ENCODE measurements at regions not wholly inside any gene's neighbourhood (a gene's known extent, or its start where the extent isn't known, plus 50 kb on each side); places are given as distances from the start of the nearest gene placed in this dataset.

DNA sequence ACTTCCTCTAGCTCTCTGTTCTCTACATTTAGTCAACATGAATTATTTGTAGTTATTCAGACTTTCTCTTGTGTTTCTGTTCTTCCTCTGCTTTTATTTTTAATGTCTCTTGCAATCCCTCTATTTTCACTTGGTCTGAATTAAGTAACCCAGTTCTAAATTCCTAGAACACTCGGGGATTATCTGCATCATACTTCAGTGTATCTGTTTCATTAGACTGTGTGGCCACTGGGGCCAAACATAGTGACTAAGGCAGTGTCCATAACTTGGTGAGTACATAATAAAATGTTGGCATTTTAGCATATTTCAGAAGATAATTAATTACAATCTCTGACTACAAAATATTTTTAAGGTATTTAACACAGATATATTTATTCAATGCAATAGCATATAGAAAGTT lies 1087.2 kb upstream of the B3GALT2 start:
- Mint-ChIP-seq H3K27ac (no peak overlapping the region), H3K27me3 (ENCODE audit: low read depth) (no peaks in the 10 kb centered on the region), H3K4me1 (ENCODE audit: low read depth) (peaks cover 3% of the 10 kb centered on the region), H3K36me3 (ENCODE audit: low read depth) (no peaks in the 10 kb centered on the region), H3K4me3 (no peak overlapping the region), H3K9me3 (no peaks in the 10 kb centered on the region)
- intact Hi-C loops (cut with micrococcal nuclease) = no loop called here
- CTCF ChIA-PET = no interaction called here
- DNase-seq = no peak

DNA sequence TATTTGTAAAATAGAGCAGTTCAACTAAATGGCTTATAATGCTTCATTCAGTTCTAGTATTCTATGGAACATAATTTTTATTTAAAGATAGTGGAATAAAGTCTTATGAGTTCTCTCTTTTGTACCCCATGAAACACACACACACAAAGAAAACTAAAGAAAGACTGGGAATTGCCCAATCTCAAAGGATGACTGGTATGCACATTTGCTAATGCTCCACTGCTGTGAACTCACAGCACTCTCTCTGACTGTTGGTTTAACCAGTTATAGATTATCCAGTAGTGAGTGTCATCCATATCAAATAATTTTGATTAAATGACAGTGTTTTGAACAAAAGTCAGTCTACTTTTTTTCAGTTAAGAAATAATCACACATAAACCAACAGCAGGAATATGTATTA lies 1082.4 kb upstream of the B3GALT2 start:
- no peaks in the 10 kb centered on the region for H3K27me3 Mint-ChIP-seq (ENCODE audit: low read depth)
- no peaks in the 10 kb centered on the region for H3K9me3 Mint-ChIP-seq
- peaks cover 2% of the 10 kb centered on the region for H3K4me1 Mint-ChIP-seq (ENCODE audit: low read depth)
- intact Hi-C loops (cut with micrococcal nuclease) = no loop called here
- no peak overlapping the region for H3K4me3 Mint-ChIP-seq
- H3K27ac Mint-ChIP-seq = no peak overlapping the region
- H3K36me3 Mint-ChIP-seq (ENCODE audit: low read depth) = peaks cover 2% of the 10 kb centered on the region
- no peak for DNase-seq
- CTCF ChIA-PET = no interaction called here

DNA sequence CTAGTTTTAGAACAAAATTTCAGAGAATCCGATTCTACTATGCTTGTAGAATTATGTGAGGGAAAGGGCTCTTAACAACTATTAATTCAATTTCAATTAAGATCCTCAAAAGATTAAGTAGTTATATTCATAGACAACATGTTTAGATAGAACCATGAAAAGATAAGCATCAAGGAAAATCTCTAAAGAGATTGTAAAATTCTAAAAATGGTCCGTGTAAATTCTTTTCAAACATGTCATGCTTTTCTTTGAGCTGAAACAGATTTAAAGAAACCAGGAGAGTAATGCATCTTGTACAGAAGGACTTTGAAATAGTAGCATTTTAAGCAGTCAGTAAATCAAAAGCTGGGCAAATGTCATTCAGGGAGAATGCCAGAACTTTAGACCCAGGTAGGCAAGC lies 1080.6 kb upstream of the B3GALT2 start:
- CTCF ChIA-PET = interaction anchor here (0.6 kb wide), 1 partner anchor 312 kb away, joined by 5 read pairs; no protein-coding TSS in a partner anchor
- peaks cover 7% of the 10 kb centered on the region for H3K36me3 Mint-ChIP-seq (ENCODE audit: low read depth)
- H3K27me3 Mint-ChIP-seq (ENCODE audit: low read depth) = no peaks in the 10 kb centered on the region
- H3K27ac Mint-ChIP-seq = no peak overlapping the region
- H3K9me3 Mint-ChIP-seq = peaks cover 10% of the 10 kb centered on the region
- no peak overlapping the region for H3K4me3 Mint-ChIP-seq
- DNase-seq = no peak
- intact Hi-C loops (cut with micrococcal nuclease) = no loop called here
- peaks cover 2% of the 10 kb centered on the region for H3K4me1 Mint-ChIP-seq (ENCODE audit: low read depth)

DNA sequence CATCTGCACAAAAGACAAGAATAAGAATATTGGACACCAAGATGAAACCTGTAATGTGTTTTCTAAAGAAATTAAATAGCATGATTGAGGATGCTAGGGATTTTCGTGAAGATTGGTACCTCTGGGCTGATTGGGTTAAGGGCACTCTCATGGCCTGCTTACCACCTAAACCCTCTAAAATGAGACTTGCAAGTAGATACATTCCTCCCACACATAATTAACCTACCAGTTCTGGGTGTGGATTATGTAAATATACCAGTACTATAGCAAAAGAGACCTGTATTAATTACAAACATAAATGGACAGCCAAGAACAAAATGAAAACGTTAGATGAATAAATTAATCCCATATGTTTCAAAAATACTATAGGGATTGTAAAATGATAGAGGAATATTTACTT lies 1069.6 kb upstream of the B3GALT2 start:
- Mint-ChIP-seq H3K4me3 (no peak overlapping the region), H3K9me3 (no peaks in the 10 kb centered on the region), H3K27me3 (ENCODE audit: low read depth) (no peaks in the 10 kb centered on the region), H3K27ac (no peak overlapping the region), H3K4me1 (ENCODE audit: low read depth) (no peaks in the 10 kb centered on the region), H3K36me3 (ENCODE audit: low read depth) (no peaks in the 10 kb centered on the region)
- CTCF ChIA-PET = no interaction called here
- intact Hi-C loops (cut with micrococcal nuclease) = no loop called here
- no peak for DNase-seq

DNA sequence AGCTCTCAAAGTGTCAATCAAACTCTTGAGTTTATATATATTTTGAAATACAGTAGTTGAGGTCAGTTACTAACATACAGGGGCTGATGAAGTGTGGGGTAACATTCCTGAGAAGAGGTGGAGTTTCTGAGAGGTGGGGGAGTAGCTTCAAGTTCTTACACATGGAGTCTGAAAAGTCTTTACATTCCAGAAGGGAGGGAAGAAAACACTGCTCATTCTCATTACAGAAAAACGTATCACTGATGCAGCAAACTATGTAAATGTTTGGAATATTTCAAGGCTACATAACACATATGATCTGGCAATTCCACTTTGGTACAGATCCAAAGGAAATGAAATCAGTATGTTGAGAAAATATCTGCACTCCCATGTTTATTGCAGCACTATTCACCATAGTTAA lies 1065.8 kb upstream of the B3GALT2 start:
- intact Hi-C loops (cut with micrococcal nuclease) = no loop called here
- no peaks in the 10 kb centered on the region for H3K27me3 Mint-ChIP-seq (ENCODE audit: low read depth)
- CTCF ChIA-PET = no interaction called here
- H3K4me3 Mint-ChIP-seq = no peak overlapping the region
- H3K36me3 Mint-ChIP-seq (ENCODE audit: low read depth) = no peaks in the 10 kb centered on the region
- no peak overlapping the region for H3K27ac Mint-ChIP-seq
- H3K9me3 Mint-ChIP-seq = peaks cover 3% of the 10 kb centered on the region
- no peaks in the 10 kb centered on the region for H3K4me1 Mint-ChIP-seq (ENCODE audit: low read depth)
- DNase-seq = no peak

DNA sequence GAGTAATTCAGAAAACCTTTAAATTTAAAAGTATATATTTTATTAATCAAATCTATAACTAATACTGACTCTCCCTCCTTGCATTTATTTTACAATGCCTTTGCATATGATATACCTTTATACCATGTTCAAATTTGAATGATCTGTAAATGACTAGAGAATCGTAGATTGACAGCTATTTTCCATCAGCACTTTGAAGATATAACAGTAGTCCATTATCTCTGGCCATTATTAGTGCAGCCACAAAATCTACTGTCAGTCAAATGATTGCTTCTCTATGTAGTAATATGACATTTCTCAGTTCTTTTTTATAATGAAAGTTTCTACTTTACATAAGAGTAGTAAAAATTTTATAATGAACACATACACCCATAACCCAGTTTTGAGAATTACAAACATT lies 1054.8 kb upstream of the B3GALT2 start:
- CTCF ChIA-PET = no interaction called here
- no peak for DNase-seq
- no peak overlapping the region for H3K4me3 Mint-ChIP-seq
- no peak overlapping the region for H3K27ac Mint-ChIP-seq
- H3K36me3 Mint-ChIP-seq (ENCODE audit: low read depth) = no peaks in the 10 kb centered on the region
- H3K9me3 Mint-ChIP-seq = no peaks in the 10 kb centered on the region
- no peaks in the 10 kb centered on the region for H3K4me1 Mint-ChIP-seq (ENCODE audit: low read depth)
- intact Hi-C loops (cut with micrococcal nuclease) = no loop called here
- no peaks in the 10 kb centered on the region for H3K27me3 Mint-ChIP-seq (ENCODE audit: low read depth)

DNA sequence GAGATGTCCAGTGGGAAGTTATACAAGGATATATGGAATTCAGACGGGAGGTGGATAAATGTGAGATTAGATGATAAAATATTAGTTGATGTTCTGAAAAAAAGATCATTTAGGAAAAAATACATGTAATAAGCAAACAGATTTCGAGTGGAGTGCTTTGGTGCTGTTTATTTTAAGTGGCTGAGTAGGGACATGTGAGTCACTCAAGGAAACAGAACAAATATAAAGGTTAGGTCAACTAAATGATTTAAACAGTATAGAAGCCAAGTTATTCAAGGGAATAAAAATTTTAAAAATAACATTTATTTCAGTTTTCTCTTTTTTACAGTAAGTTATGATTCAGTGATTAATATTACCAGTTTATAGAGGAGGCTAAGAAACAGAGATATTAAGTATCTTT lies 1046.7 kb upstream of the B3GALT2 start:
- DNase-seq = no peak
- Mint-ChIP-seq H3K36me3 (ENCODE audit: low read depth) (no peaks in the 10 kb centered on the region), H3K27ac (no peak overlapping the region), H3K4me1 (ENCODE audit: low read depth) (no peaks in the 10 kb centered on the region), H3K9me3 (no peaks in the 10 kb centered on the region), H3K27me3 (ENCODE audit: low read depth) (no peaks in the 10 kb centered on the region), H3K4me3 (no peak overlapping the region)
- CTCF ChIA-PET = no interaction called here
- intact Hi-C loops (cut with micrococcal nuclease) = no loop called here

DNA sequence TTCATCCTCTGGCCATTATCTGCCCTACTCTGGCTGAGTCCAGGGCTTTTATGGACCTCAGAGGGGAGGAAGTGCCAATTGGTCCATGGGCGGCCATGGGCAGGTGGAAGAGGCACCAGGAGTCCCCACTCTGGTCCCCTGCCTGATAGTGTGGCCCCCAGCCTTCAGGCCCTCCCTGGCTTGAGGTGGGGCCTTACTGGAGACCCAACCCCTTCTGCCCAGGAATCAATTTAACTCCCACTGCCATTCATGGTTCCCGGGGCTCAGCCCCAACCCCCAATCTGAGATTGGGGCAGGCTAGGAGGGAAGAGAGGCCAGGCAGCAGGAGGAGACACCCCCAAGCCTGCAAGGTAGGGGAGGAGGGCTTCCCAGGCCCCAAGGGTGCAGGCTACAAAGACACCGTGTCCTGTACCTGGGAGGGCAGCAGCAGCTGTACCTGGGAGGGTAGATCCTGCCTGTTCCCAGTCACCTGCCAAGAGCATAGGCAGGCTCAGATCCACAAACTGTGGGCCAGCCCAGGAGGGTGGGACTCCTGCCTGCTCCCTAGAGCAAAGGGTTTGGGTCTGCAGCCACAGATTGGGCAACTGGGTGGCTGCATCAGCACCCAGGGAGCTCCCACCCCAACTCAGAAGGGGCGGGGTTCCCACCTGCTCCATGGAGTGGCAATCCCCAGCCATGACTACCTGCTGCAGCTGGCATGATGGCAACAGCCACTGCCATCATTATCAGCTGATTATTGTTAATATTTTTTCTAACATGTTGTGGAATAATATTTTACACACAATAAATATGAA lies 1044.1 kb upstream of the B3GALT2 start:
- H3K27ac Mint-ChIP-seq = no peak overlapping the region
- intact Hi-C loops (cut with micrococcal nuclease) = no loop called here
- no peaks in the 10 kb centered on the region for H3K9me3 Mint-ChIP-seq
- no peaks in the 10 kb centered on the region for H3K27me3 Mint-ChIP-seq (ENCODE audit: low read depth)
- H3K4me3 Mint-ChIP-seq = no peak overlapping the region
- no peaks in the 10 kb centered on the region for H3K36me3 Mint-ChIP-seq (ENCODE audit: low read depth)
- DNase-seq = no peak
- CTCF ChIA-PET = no interaction called here
- H3K4me1 Mint-ChIP-seq (ENCODE audit: low read depth) = peaks cover 12% of the 10 kb centered on the region

DNA sequence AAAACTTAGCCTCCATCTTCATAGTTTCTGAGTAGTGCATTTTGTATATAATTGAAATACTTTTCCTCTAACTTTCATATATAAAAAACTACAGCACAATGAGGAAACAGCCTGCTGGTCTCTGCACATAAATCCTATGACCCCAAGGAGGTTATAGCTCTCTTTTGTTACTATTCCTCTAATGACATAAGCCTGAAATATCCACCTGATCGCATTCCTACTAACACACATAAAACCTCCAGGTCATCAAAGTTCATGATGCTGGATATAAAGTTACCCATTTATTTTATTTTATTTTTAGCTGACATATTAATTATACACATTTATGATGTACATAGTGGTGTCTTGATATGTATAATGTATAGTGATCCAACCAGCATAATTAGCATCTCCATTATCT lies 1042.0 kb upstream of the B3GALT2 start:
- H3K36me3 Mint-ChIP-seq (ENCODE audit: low read depth) = no peaks in the 10 kb centered on the region
- H3K9me3 Mint-ChIP-seq = no peaks in the 10 kb centered on the region
- no peak overlapping the region for H3K4me3 Mint-ChIP-seq
- CTCF ChIA-PET = interaction anchor here (1.2 kb wide), 1 partner anchor 88 kb away, joined by 5 read pairs; no protein-coding TSS in a partner anchor
- DNase-seq = no peak
- H3K27ac Mint-ChIP-seq = no peak overlapping the region
- H3K4me1 Mint-ChIP-seq (ENCODE audit: low read depth) = peaks cover 16% of the 10 kb centered on the region
- intact Hi-C loops (cut with micrococcal nuclease) = loop anchor here (5.0 kb wide), 1 partner anchor 176 kb away; no protein-coding TSS in a partner anchor
- no peaks in the 10 kb centered on the region for H3K27me3 Mint-ChIP-seq (ENCODE audit: low read depth)

DNA sequence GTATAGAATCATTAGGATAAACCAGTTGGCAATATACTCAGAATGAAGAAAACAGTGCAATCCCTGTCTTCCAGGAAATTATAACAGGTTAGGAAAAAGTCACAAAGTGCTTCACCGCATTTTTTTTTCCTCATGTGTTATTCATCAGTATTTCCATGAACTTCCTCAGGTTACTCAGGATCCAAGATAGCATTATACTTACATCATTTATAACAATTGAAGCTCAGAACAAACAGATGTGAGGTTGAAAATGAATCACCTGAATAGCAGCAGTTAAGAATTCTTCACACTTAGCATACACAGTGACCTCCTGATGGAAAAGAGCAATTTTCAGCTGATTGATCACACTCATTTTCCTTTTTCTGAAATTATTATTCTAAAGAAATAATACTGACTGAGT lies 1040.7 kb upstream of the B3GALT2 start:
- Mint-ChIP-seq H3K36me3 (ENCODE audit: low read depth) (no peaks in the 10 kb centered on the region), H3K27me3 (ENCODE audit: low read depth) (no peaks in the 10 kb centered on the region), H3K4me3 (no peak overlapping the region), H3K27ac (no peak overlapping the region), H3K4me1 (ENCODE audit: low read depth) (peaks cover 16% of the 10 kb centered on the region), H3K9me3 (no peaks in the 10 kb centered on the region)
- CTCF ChIA-PET = no interaction called here
- DNase-seq = no peak
- intact Hi-C loops (cut with micrococcal nuclease) = loop anchor here (5.0 kb wide), 1 partner anchor 175 kb away; no protein-coding TSS in a partner anchor

DNA sequence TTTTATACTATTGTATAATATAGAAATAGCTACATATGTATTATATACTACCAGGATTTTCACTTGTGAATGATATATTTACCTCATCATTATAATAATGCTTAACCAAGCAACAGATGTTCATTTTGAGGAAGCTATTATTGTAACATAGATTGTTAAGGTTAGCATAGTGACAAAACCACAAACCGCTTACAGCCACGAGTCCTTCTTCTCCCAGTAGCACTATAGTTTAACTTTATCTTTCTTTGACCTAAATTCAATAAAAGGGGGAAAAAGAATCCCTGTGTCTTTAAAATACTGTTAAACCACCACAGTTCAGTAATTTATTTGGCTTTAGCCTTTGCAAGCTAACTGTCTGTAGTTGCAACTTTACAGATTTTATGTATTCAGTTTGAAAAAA lies 1039.4 kb upstream of the B3GALT2 start:
- intact Hi-C loops (cut with micrococcal nuclease) = loop anchor here (5.0 kb wide), 1 partner anchor 174 kb away; no protein-coding TSS in a partner anchor
- Mint-ChIP-seq H3K4me1 (ENCODE audit: low read depth) (peaks cover 16% of the 10 kb centered on the region), H3K4me3 (no peak overlapping the region)

DNA sequence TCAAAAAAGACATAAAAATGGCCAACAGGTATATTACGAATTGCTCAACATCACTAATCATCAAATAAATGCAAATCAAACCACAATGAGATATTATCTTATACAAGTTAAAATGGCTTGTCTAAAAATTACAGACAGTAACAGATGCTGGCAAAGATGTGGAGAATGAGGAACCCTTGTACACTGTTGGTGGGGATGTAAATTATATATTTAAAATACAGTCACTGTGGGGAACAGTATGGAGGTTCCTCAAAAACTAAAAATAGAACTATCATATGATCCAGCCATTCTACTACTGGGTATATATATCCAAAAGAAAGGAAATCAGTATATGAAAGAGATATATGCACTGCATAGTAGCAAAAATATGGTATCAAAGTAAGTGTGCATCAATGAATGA lies 1037.2 kb upstream of the B3GALT2 start:
- intact Hi-C loops (cut with micrococcal nuclease) = no loop called here

More for the DNA sequence above, 1039.4 kb upstream of the B3GALT2 start:
- no peaks in the 10 kb centered on the region for H3K9me3 Mint-ChIP-seq
- no peaks in the 10 kb centered on the region for H3K36me3 Mint-ChIP-seq (ENCODE audit: low read depth)
- H3K27ac Mint-ChIP-seq = no peak overlapping the region
- no peak for DNase-seq
- CTCF ChIA-PET = interaction anchor here (0.6 kb wide), 1 partner anchor 269 kb away, joined by 3 read pairs; no protein-coding TSS in a partner anchor
- no peaks in the 10 kb centered on the region for H3K27me3 Mint-ChIP-seq (ENCODE audit: low read depth)

DNA sequence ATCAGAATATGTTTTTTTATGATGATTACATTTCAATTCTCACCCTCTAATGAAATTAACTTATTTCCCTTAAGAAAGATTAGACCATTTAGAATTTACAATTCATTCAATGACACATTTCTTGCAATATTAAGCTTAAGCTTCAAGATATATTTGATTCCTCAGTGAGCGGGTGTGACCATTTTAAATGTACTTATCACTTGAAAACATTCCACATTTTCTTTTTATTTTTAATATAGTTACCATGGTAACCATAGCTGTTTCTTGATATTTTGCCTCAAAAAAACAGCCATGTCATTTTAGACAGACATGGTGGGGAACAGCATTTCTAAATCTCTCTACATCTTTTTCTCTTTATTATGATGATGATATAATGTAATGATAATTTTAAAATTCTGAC lies 1029.0 kb upstream of the B3GALT2 start:
- DNase-seq = no peak
- no peaks in the 10 kb centered on the region for H3K27me3 Mint-ChIP-seq (ENCODE audit: low read depth)
- no peaks in the 10 kb centered on the region for H3K36me3 Mint-ChIP-seq (ENCODE audit: low read depth)
- intact Hi-C loops (cut with micrococcal nuclease) = no loop called here
- no peak overlapping the region for H3K4me3 Mint-ChIP-seq
- CTCF ChIA-PET = no interaction called here
- no peaks in the 10 kb centered on the region for H3K9me3 Mint-ChIP-seq
- H3K27ac Mint-ChIP-seq = no peak overlapping the region
- no peaks in the 10 kb centered on the region for H3K4me1 Mint-ChIP-seq (ENCODE audit: low read depth)

More for the DNA sequence above, 1037.2 kb upstream of the B3GALT2 start:
- Mint-ChIP-seq H3K4me3 (no peak overlapping the region), H3K9me3 (no peaks in the 10 kb centered on the region), H3K36me3 (ENCODE audit: low read depth) (no peaks in the 10 kb centered on the region), H3K27me3 (ENCODE audit: low read depth) (no peaks in the 10 kb centered on the region), H3K4me1 (ENCODE audit: low read depth) (peaks cover 16% of the 10 kb centered on the region), H3K27ac (no peak overlapping the region)
- CTCF ChIA-PET = no interaction called here
- DNase-seq = no peak
